ENCODE measurements at regions not wholly inside any gene's neighbourhood (a gene's known extent, or its start where the extent isn't known, plus 50 kb on each side); places are given as distances from the start of the nearest gene placed in this dataset.

- TF ChIP-seq ZFX (IDR thresholded peaks at IDR 0.05; ENCODE audit: borderline replicate concordance) (no peak), CTCF (IDR thresholded peaks at IDR 0.05) (no peak)
Observed at GRCh38 chr9:107566611-107567061, 77.1 kb upstream of the KLF4 start.

All from 22Rv1 (cell line).